ENCODE measurements at regions not wholly inside any gene's neighbourhood (a gene's known extent, or its start where the extent isn't known, plus 50 kb on each side); places are given as distances from the start of the nearest gene placed in this dataset.

DNA sequence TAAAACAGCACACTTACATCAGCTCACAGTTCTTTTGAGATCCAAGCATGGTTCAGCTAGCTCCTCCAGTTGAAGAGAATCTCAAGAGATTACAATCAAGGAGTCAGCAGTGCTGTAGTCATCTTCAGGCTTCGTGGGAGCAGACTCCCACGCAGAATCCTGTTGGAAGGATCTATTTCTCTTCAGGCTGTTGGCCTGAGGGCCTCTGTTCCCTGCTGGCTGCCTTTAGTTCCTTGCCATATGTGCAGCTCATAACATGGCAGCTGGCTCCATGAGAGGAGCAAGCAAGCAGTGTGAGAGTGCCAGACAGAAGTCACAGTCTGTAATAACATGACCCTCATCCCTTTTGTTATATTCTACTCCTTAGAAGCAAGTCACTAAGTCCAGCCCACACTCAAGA, 168.6 kb downstream of the COX18 start:
- TF ChIP-seq, protein P1, sequence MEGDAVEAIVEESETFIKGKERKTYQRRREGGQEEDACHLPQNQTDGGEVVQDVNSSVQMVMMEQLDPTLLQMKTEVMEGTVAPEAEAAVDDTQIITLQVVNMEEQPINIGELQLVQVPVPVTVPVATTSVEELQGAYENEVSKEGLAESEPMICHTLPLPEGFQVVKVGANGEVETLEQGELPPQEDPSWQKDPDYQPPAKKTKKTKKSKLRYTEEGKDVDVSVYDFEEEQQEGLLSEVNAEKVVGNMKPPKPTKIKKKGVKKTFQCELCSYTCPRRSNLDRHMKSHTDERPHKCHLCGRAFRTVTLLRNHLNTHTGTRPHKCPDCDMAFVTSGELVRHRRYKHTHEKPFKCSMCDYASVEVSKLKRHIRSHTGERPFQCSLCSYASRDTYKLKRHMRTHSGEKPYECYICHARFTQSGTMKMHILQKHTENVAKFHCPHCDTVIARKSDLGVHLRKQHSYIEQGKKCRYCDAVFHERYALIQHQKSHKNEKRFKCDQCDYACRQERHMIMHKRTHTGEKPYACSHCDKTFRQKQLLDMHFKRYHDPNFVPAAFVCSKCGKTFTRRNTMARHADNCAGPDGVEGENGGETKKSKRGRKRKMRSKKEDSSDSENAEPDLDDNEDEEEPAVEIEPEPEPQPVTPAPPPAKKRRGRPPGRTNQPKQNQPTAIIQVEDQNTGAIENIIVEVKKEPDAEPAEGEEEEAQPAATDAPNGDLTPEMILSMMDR (IDR thresholded peaks at IDR 0.05), result no peak
- no peak for TF ChIP-seq EZH2 (IDR thresholded peaks at IDR 0.05; ENCODE audit: borderline replicate concordance, insufficient read depth, low read depth, low read length, poor library complexity, severe bottlenecking)
